Breast epithelium (tissue), 3 donors: ENCODE measurements at regions not wholly inside any gene's neighbourhood (a gene's known extent, or its start where the extent isn't known, plus 50 kb on each side); places are given as distances from the start of the nearest gene placed in this dataset.

Experiments
- POLR2AphosphoS5 ChIP-seq, 3 donors: sonication (generic); formaldehyde crosslinking; IDR thresholded peaks; one replicate each; pipeline ENCODE4 v1.6.1; 2017; ENCODE audit warnings: antibody characterized with exemption in 3 of 3
- TF ChIP-seq, protein P1 (sequence below), 3 donors: fragments of 450-650 bp; IDR thresholded peaks; one replicate each; pipeline ENCODE4 v1.5.1; 2016 to 2017; ENCODE audit warnings: antibody characterized with exemption in 3 of 3, mild to moderate bottlenecking in 3 of 3, moderate library complexity in 3 of 3

DNA sequence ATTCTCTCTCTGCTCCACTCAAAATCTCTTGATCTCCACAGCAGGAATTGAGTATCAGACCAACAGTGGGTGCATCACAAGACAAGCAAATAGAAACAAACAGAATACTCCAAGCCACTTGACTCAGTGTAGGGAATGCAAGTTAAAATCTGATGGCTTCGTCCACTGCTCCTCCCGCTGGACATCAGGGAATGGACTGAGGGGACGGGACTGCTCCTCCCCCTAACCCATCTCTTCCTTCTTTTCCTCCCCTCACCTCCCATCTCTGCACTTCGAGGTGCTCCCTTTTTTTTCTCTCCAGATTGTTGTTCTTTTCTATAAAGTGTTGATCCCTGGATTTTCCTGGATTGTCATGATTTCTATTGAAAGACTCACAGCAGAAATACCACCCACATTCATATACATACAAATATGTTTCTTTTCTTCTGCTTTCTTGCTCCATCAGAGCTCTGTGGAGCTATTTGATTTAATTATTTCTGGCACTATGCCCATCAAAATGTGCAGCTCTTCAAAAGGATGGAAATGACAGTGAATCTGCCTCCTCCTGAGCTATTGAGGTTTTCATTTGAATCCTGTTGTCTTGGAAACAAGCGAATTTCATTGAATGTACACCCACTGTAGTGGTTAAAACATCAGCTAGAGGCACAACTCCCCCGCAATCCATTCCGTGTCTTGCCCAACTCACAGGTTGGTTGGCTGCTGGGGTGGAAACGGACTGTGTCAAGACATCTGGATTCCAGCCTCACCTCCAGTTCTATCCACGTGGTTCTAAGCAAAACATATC is 199.7 kb downstream of the SPTSSA start:
- TF ChIP-seq, protein P1, sequence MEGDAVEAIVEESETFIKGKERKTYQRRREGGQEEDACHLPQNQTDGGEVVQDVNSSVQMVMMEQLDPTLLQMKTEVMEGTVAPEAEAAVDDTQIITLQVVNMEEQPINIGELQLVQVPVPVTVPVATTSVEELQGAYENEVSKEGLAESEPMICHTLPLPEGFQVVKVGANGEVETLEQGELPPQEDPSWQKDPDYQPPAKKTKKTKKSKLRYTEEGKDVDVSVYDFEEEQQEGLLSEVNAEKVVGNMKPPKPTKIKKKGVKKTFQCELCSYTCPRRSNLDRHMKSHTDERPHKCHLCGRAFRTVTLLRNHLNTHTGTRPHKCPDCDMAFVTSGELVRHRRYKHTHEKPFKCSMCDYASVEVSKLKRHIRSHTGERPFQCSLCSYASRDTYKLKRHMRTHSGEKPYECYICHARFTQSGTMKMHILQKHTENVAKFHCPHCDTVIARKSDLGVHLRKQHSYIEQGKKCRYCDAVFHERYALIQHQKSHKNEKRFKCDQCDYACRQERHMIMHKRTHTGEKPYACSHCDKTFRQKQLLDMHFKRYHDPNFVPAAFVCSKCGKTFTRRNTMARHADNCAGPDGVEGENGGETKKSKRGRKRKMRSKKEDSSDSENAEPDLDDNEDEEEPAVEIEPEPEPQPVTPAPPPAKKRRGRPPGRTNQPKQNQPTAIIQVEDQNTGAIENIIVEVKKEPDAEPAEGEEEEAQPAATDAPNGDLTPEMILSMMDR (IDR thresholded peaks at IDR 0.05), result no peak
- no peak for TF ChIP-seq POLR2AphosphoS5 (IDR thresholded peaks at IDR 0.05)
